ENCODE measurements at regions not wholly inside any gene's neighbourhood (a gene's known extent, or its start where the extent isn't known, plus 50 kb on each side); places are given as distances from the start of the nearest gene placed in this dataset.

DNA sequence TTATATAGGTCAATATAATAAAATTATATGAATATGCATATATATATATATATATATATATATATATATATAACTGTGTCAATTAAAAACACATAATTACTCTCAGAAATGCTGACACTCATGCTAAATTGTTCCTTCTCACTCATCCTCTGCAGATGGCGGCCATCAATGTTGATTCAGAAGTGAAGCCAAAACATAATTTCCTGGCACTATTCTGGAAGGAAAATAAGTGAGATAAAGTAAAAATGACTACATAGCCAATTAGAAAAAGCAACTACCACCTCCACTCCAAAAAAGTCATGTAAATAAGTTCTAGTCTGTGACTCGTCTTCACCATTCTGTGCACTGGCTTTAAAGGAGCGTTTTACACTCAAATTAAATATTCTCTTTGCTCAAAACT, 423.3 kb downstream of the EFNB2 start:
- POLR2A ChIA-PET = no interaction called here
- DNase-seq (ENCODE audit: low read depth) = no peak
- TF ChIP-seq, protein P1, sequence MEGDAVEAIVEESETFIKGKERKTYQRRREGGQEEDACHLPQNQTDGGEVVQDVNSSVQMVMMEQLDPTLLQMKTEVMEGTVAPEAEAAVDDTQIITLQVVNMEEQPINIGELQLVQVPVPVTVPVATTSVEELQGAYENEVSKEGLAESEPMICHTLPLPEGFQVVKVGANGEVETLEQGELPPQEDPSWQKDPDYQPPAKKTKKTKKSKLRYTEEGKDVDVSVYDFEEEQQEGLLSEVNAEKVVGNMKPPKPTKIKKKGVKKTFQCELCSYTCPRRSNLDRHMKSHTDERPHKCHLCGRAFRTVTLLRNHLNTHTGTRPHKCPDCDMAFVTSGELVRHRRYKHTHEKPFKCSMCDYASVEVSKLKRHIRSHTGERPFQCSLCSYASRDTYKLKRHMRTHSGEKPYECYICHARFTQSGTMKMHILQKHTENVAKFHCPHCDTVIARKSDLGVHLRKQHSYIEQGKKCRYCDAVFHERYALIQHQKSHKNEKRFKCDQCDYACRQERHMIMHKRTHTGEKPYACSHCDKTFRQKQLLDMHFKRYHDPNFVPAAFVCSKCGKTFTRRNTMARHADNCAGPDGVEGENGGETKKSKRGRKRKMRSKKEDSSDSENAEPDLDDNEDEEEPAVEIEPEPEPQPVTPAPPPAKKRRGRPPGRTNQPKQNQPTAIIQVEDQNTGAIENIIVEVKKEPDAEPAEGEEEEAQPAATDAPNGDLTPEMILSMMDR (IDR thresholded peaks at IDR 0.05; ENCODE audit: insufficient read depth, low read depth, low read length) = no peak
- H3K36me3 ChIP-seq (ENCODE audit: control insufficient read depth, insufficient read depth, low read length) = no peaks in the 10 kb centered on the region
- CTCF ChIA-PET = no interaction called here
- H3K4me3 ChIP-seq (ENCODE audit: low read depth, low read length) = no peak overlapping the region
- H3K27me3 ChIP-seq (ENCODE audit: control insufficient read depth, insufficient read depth, low read length) = no peaks in the 10 kb centered on the region

DNA sequence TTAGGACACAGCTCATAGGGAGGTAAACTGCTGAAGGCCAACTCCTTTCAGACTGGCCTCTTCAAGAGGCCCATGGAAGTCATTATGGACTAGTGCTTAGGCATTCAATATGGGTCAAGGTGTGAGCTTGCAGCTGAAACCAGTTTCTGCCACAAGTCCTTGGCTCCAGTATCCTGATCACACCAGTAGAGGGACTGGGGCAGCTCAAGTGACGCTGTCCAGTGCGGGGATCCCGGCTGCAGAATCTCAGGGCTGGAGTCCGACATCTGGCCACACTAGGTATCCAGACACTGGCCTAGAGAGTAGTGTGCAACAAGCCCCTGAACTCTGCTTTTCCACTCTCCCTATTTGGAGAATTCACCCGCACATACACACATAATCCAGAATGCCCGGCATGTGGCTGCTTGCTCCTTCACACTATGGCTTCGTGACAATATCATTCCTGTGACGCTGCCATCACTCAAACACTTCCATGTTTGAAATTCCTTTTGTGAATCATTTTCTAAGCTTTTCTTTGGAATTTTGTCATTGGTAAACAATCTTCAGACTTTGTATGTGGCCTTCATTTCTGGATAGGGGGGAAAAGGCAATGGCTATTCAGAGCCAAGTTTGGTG, 425.1 kb downstream of the EFNB2 start:
- no peaks in the 10 kb centered on the region for H3K27me3 ChIP-seq (ENCODE audit: control insufficient read depth, insufficient read depth, low read length)
- ChIA-PET POLR2A (no interaction called here), CTCF (interaction anchor here (1.2 kb wide), 1 partner anchor 423 kb away, joined by 4 read pairs; no protein-coding TSS in a partner anchor)
- TF ChIP-seq, protein P1 (IDR thresholded peaks at IDR 0.05; ENCODE audit: insufficient read depth, low read depth, low read length) = no peak
- DNase-seq (ENCODE audit: low read depth) = no peak
- no peak overlapping the region for H3K4me3 ChIP-seq (ENCODE audit: low read depth, low read length)
- no peaks in the 10 kb centered on the region for H3K36me3 ChIP-seq (ENCODE audit: control insufficient read depth, insufficient read depth, low read length)

DNA sequence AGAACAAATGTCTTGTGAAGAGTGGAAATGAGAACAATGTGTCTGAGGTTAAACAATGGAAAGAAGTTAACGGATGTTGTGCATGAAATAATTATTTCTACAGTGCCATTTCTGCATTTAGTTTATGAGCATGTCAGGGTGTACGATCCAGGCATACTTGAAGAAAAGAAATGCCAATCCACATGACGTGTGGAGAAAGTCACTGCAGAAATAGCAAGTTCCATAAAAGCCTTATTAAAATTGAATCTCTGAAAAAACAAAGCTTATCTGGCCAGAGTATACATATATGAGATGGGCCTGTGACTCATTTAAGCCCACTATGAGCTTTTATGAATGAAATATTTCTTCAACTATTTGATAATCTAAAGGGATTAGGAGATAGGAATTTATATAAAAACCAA, 426.1 kb downstream of the EFNB2 start:
- ChIA-PET POLR2A (no interaction called here), CTCF (interaction anchor here (1.2 kb wide), 1 partner anchor 424 kb away, joined by 4 read pairs; no protein-coding TSS in a partner anchor)
- DNase-seq (ENCODE audit: low read depth) = peak; percentile 62
- no peak overlapping the region for H3K4me3 ChIP-seq (ENCODE audit: low read depth, low read length)
- no peaks in the 10 kb centered on the region for H3K36me3 ChIP-seq (ENCODE audit: control insufficient read depth, insufficient read depth, low read length)
- no peaks in the 10 kb centered on the region for H3K27me3 ChIP-seq (ENCODE audit: control insufficient read depth, insufficient read depth, low read length)
- TF ChIP-seq, protein P1 (IDR thresholded peaks at IDR 0.05; ENCODE audit: insufficient read depth, low read depth, low read length) = no peak

DNA sequence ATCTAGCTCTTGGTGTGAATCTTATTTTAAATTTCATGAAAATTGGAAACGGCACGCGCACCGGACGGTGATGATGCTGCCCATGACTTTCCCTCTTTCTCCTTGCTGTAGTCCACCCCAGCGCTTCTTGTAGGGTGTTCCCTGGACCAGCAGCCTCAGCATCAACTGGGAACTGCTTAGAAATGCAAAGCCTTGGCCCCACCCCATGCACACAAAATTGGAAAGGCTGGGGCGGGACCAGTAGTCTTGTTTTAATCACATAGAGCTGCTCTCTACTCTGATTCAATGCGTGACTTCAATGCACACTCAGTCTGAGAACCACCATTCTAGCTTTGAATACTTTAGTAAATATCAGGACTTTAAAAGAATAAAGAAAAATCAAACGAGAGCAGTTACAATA, 427.1 kb downstream of the EFNB2 start:
- ChIA-PET POLR2A (no interaction called here), CTCF (interaction anchor here (1.2 kb wide), 1 partner anchor 9 kb away, joined by 4 read pairs; no protein-coding TSS in a partner anchor)
- Histone ChIP-seq H3K36me3 (ENCODE audit: control insufficient read depth, insufficient read depth, low read length) (no peaks in the 10 kb centered on the region), H3K27me3 (ENCODE audit: control insufficient read depth, insufficient read depth, low read length) (no peaks in the 10 kb centered on the region), H3K4me3 (ENCODE audit: low read depth, low read length) (no peak overlapping the region)
- DNase-seq (ENCODE audit: low read depth) = no peak
- TF ChIP-seq, protein P1 (IDR thresholded peaks at IDR 0.05; ENCODE audit: insufficient read depth, low read depth, low read length) = no peak

DNA sequence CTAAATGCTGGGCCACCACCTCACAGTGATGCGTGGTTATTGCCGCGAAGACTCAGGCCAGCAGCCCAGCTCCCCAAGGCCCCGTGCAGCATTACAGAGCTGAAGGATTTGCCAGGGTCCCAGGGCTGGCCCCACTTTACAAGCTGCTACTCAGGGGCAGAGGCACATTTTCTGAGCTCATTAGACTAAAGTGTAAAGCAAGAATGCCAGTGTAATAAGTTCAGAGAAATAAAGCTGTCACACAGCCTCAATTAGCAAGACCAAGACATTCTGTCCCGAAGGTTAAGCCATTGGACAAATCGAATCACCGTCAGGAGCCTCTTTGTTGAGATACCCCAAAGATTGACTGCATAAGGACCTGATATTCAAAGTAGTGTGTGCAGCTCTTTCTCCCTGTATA, 428.4 kb downstream of the EFNB2 start:
- POLR2A ChIA-PET = no interaction called here
- DNase-seq (ENCODE audit: low read depth) = no peak
- TF ChIP-seq, protein P1 (IDR thresholded peaks at IDR 0.05; ENCODE audit: insufficient read depth, low read depth, low read length) = no peak
- CTCF ChIA-PET = interaction anchor here (1.0 to 1.2 kb wide), 2 partner anchors 10 to 24 kb away, joined by 4 read pairs; no protein-coding TSS in a partner anchor
- Histone ChIP-seq H3K27me3 (ENCODE audit: control insufficient read depth, insufficient read depth, low read length) (no peaks in the 10 kb centered on the region), H3K36me3 (ENCODE audit: control insufficient read depth, insufficient read depth, low read length) (no peaks in the 10 kb centered on the region), H3K4me3 (ENCODE audit: low read depth, low read length) (no peak overlapping the region)

Measured in BJ (cell line).